Peyer's patch (tissue), 4 donors: ENCODE measurements at regions not wholly inside any gene's neighbourhood (a gene's known extent, or its start where the extent isn't known, plus 50 kb on each side); places are given as distances from the start of the nearest gene placed in this dataset.
"Not testable (repeated sequence)": the region's sequence is repeated elsewhere in the genome, so short reads cannot be mapped to it uniquely, and the experiment has no call there.

Experiments used
- POLR2A ChIP-seq, 2 donors: fragments of 450-650 bp; IDR thresholded peaks; one replicate each; pipeline ENCODE4 v1.5.1; 2017; ENCODE audit warnings: antibody characterized with exemption in 2 of 2, mild to moderate bottlenecking in 2 of 2, moderate library complexity in 2 of 2
- TF ChIP-seq, protein P1 (sequence below), 6 experiments: fragments of 450-650 bp in 4 of 6; fragments of 200-600 bp in 2 of 6; sonication (generic) in 1 of 6; IDR thresholded peaks; one replicate each; pipeline ENCODE4 v1.5.1; 2017 to 2019; ENCODE audit warnings: antibody characterized with exemption in 6 of 6, mild to moderate bottlenecking in 3 of 6, moderate library complexity in 1 of 6

DNA sequence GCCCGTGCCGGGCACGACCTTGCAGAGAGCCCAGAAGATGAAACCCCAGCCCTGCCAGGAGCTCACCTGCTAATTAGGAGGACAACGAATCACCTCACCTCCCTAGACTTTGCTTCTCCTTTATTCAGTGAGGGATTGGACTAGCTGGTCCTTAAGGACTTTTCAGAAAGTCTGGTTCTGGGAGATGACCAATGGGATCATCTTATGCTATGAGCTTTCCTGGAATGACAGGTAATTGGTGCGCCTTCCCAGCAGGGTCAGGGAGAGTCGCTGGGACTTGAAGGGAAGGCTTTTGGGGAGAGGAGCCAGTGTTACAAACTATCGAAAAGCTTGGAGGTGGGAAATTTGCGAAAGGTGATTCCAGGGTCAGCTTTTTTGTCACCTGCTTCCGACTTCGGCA, 159.1 kb downstream of the KLRB1 start:
- TF ChIP-seq, protein P1, sequence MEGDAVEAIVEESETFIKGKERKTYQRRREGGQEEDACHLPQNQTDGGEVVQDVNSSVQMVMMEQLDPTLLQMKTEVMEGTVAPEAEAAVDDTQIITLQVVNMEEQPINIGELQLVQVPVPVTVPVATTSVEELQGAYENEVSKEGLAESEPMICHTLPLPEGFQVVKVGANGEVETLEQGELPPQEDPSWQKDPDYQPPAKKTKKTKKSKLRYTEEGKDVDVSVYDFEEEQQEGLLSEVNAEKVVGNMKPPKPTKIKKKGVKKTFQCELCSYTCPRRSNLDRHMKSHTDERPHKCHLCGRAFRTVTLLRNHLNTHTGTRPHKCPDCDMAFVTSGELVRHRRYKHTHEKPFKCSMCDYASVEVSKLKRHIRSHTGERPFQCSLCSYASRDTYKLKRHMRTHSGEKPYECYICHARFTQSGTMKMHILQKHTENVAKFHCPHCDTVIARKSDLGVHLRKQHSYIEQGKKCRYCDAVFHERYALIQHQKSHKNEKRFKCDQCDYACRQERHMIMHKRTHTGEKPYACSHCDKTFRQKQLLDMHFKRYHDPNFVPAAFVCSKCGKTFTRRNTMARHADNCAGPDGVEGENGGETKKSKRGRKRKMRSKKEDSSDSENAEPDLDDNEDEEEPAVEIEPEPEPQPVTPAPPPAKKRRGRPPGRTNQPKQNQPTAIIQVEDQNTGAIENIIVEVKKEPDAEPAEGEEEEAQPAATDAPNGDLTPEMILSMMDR (IDR thresholded peaks at IDR 0.05) = not testable (repeated sequence)
- not testable (repeated sequence) for TF ChIP-seq POLR2A (IDR thresholded peaks at IDR 0.05)
